SU-DHL-6 (cell line): ENCODE measurements at regions not wholly inside any gene's neighbourhood (a gene's known extent, or its start where the extent isn't known, plus 50 kb on each side); places are given as distances from the start of the nearest gene placed in this dataset.

ENCODE experiments used
- EZH2phosphoT487 ChIP-seq: fragments of 200-600 bp; sonication (generic), shearing (Covaris generic); conservative IDR thresholded peaks from 2 replicates; pipeline ENCODE4 v1.6.1; 2018; ENCODE audit warnings: mild to moderate bottlenecking, antibody characterized with exemption, low read length, moderate library complexity, mixed read lengths
- TF ChIP-seq, protein P1 (sequence below): fragments of 200-600 bp; sonication (generic); IDR thresholded peaks from one replicate; pipeline ENCODE4 v1.5.1; 2017; ENCODE audit warnings: antibody characterized with exemption, mild to moderate bottlenecking, low read length, moderate library complexity; ENCODE audit not compliant: insufficient read depth, poor library complexity, severe bottlenecking

DNA sequence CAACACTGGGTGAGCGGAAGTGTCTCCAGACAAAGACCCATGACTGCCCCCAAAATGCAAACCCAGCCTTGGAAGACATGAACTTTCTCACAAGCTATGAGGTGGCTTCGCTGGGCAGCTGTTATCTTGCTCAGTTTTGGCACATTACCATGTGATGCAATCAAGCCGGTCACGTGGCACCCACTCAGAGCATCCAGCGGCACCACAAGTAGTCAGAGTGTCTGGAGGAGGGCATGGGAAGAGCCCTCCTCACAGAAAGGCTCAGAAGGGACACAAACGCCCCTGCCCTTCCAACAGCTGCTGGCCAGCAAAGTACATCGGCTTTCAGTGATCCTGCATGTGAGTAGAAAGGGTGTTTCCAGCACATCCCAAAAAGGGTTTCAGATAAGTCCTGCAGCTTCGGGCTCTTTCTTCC, 145.5 kb upstream of the IRF2BP2 start:
- TF ChIP-seq, protein P1, sequence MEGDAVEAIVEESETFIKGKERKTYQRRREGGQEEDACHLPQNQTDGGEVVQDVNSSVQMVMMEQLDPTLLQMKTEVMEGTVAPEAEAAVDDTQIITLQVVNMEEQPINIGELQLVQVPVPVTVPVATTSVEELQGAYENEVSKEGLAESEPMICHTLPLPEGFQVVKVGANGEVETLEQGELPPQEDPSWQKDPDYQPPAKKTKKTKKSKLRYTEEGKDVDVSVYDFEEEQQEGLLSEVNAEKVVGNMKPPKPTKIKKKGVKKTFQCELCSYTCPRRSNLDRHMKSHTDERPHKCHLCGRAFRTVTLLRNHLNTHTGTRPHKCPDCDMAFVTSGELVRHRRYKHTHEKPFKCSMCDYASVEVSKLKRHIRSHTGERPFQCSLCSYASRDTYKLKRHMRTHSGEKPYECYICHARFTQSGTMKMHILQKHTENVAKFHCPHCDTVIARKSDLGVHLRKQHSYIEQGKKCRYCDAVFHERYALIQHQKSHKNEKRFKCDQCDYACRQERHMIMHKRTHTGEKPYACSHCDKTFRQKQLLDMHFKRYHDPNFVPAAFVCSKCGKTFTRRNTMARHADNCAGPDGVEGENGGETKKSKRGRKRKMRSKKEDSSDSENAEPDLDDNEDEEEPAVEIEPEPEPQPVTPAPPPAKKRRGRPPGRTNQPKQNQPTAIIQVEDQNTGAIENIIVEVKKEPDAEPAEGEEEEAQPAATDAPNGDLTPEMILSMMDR, result no peak
- TF ChIP-seq EZH2phosphoT487, result no peak
